ENCODE measurements at regions not wholly inside any gene's neighbourhood (a gene's known extent, or its start where the extent isn't known, plus 50 kb on each side); places are given as distances from the start of the nearest gene placed in this dataset.

DNA sequence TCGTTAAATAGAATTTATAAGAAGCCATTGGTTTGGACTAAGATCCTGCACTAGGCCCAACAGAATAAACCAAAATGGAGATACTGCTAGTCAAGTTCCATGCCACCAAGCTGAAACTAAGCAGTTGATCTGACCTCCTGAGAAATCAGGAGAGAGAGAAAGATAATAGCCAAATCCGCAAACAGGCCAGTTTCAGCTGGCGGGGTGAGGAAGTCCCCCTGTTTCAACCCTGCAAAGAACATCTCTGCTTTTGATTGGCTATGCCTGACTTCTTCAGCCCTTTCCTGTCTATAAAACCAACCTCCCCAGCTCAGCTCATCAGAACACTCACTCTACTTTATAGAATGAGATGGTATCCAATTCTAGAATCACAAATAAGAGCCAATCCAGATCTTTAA, 543.3 kb upstream of the ID2 start (continued):
- TF ChIP-seq ZNF560 (tag by site-specific recombination; IDR thresholded peaks at IDR 0.05; ENCODE audit: borderline replicate concordance) (no peak), ZNF707 (tag by site-specific recombination; IDR thresholded peaks at IDR 0.05) (no peak), MEIS1 (CRISPR knock-in tag; IDR thresholded peaks at IDR 0.05; ENCODE audit: borderline replicate concordance) (no peak), BCL11B (tag by site-specific recombination; IDR thresholded peaks at IDR 0.05; ENCODE audit: low read depth) (no peak), ZNF792 (tag by site-specific recombination; IDR thresholded peaks at IDR 0.05) (no peak), GFI1B (tag by site-specific recombination; IDR thresholded peaks at IDR 0.05) (no peak), ZNF23 (tag by site-specific recombination; IDR thresholded peaks at IDR 0.05; ENCODE audit: borderline replicate concordance) (no peak), ZNF341 (tag by site-specific recombination; IDR thresholded peaks at IDR 0.05; ENCODE audit: low read depth) (no peak), SCRT2 (tag by site-specific recombination; IDR thresholded peaks at IDR 0.05) (no peak), YY1 (tag by site-specific recombination; IDR thresholded peaks at IDR 0.05) (no peak), ZNF843 (tag by site-specific recombination; IDR thresholded peaks at IDR 0.05) (no peak), ZNF292 (tag by site-specific recombination; IDR thresholded peaks at IDR 0.05; ENCODE audit: borderline replicate concordance, low read depth) (no peak)
- TF ChIP-seq, protein P1, sequence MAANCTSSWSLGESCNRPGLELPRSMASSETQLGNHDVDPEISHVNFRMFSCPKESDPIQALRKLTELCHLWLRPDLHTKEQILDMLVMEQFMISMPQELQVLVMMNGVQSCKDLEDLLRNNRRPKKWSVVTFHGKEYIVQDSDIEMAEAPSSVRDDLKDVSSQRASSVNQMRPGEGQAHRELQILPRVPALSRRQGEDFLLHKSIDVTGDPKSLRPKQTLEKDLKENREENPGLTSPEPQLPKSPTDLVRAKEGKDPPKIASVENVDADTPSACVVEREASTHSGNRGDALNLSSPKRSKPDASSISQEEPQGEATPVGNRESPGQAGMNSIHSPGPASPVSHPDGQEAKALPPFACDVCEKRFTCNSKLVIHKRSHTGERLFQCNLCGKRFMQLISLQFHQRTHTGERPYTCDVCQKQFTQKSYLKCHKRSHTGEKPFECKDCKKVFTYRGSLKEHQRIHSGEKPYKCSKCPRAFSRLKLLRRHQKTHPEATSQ (tag by site-specific recombination; IDR thresholded peaks at IDR 0.05) = no peak

- no peaks in the 10 kb centered on the region for H3K9me3 ChIP-seq (ENCODE audit: control insufficient read depth, insufficient read depth, low read depth, low read length)
- H3K36me3 ChIP-seq (ENCODE audit: control insufficient read depth in 2 of 2, insufficient read depth in 1 of 2, low read length in 2 of 2) = no peaks in the 10 kb centered on the region
- POLR2A ChIA-PET = no interaction called here
- TF ChIP-seq ZSCAN4 (tag by site-specific recombination; IDR thresholded peaks at IDR 0.05) (peak; percentile 43; the same call in 1 of the 2 replicates), HOXA7 (CRISPR knock-in tag; IDR thresholded peaks at IDR 0.05; ENCODE audit: borderline replicate concordance) (no peak)
- H3K4me3 ChIP-seq (ENCODE audit: low read depth, low read length) = no peak overlapping the region
- no peak overlapping the region for H3K27ac ChIP-seq (ENCODE audit: extremely low read depth, low read depth, low read length)
- no peaks in the 10 kb centered on the region for H3K4me1 ChIP-seq (ENCODE audit: control insufficient read depth, insufficient read depth, low read length)
- CTCF ChIA-PET = no interaction called here
Observed at GRCh38 chr2:8138923-8139667, 542.8 kb upstream of the ID2 start.

GRCh38 chr2:8139668-8140200, 542.1 kb upstream of the ID2 start:
- CTCF ChIA-PET = no interaction called here
- POLR2A ChIA-PET = no interaction called here
- Histone ChIP-seq H3K4me3 (ENCODE audit: low read depth, low read length) (no peak overlapping the region), H3K36me3 (ENCODE audit: control insufficient read depth in 2 of 2, insufficient read depth in 1 of 2, low read length in 2 of 2) (no peaks in the 10 kb centered on the region), H3K9me3 (ENCODE audit: control insufficient read depth, insufficient read depth, low read depth, low read length) (no peaks in the 10 kb centered on the region), H3K27ac (ENCODE audit: extremely low read depth, low read depth, low read length) (no peak overlapping the region), H3K4me1 (ENCODE audit: control insufficient read depth, insufficient read depth, low read length) (no peaks in the 10 kb centered on the region)
- TF ChIP-seq GFI1B (tag by site-specific recombination; IDR thresholded peaks at IDR 0.05) (no peak), ZNF561 (tag by site-specific recombination; IDR thresholded peaks at IDR 0.05; ENCODE audit: borderline replicate concordance) (no peak), ZNF48 (tag by site-specific recombination; IDR thresholded peaks at IDR 0.05) (no peak), ZNF266 (tag by site-specific recombination; IDR thresholded peaks at IDR 0.05; ENCODE audit: low read depth) (no peak), ZNF600 (tag by site-specific recombination; IDR thresholded peaks at IDR 0.05) (no peak), PATZ1 (tag by site-specific recombination; IDR thresholded peaks at IDR 0.05) (no peak), ZXDB (tag by site-specific recombination; IDR thresholded peaks at IDR 0.05) (no peak), ZNF394 (tag by site-specific recombination; IDR thresholded peaks at IDR 0.05; ENCODE audit: borderline replicate concordance) (no peak), GLI2 (tag by site-specific recombination; IDR thresholded peaks at IDR 0.05; ENCODE audit: borderline replicate concordance, low read depth) (no peak), TSHZ1 (tag by site-specific recombination; IDR thresholded peaks at IDR 0.05; ENCODE audit: borderline replicate concordance) (no peak), WT1 (tag by site-specific recombination; IDR thresholded peaks at IDR 0.05) (no peak)
